NCI-H1930 (cell line): ENCODE measurements at regions not wholly inside any gene's neighbourhood (a gene's known extent, or its start where the extent isn't known, plus 50 kb on each side); places are given as distances from the start of the nearest gene placed in this dataset.
"Not testable (repeated sequence)": the region's sequence is repeated elsewhere in the genome, so short reads cannot be mapped to it uniquely, and the experiment has no call there.

Experiments used
- DNase-seq, 2 experiments: peaks; one replicate each; lab custom pipeline; 2025; lab: John Stamatoyannopoulos, UW

DNA sequence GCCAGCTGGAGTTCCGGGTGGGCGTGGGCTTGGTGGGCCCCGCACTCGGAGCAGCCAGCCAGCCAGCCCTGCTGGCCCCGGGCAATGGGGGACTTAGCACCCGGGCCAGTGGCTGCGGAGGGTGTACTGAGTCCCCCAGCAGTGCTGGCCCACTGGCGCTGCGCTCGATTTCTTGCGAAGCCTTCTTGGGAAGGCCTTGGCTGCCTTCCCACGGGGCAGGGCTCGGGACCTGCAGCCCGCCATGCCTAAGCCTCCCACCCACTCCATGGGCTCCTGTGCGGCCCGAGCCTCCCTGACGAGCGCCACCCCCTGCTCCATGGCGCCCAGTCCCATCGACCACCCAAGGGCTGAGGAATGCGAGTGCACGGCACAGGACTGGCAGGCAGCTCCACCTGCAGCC is 321.6 kb downstream of the SH2D4B start:
- not testable (repeated sequence) for DNase-seq

GRCh38 chr10:80860719-80861118 is 323.0 kb downstream of the SH2D4B start:
- no peak for DNase-seq

GRCh38 chr10:80861882-80862281 is 324.2 kb downstream of the SH2D4B start:
- no peak for DNase-seq

DNA sequence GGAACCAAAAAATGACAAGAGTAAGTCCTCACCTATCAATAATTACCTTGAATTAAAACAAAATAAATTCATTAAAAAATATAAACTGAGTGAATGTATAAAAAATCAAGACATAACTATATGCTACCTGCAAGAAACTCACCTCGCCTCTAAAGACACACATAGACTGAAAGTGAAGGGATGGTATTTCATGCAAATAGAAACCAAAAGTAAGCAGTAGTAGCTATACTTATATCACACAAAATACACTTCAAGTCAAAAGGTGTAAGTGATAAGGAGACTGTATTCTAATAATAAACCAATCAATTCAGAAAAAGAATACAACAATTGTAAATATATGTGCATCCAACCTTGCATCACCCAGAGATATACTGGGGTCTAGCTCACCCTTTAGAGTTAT is 332.6 kb downstream of the SH2D4B start:
- no peak for DNase-seq

- no peak for DNase-seq
Observed at GRCh38 chr10:80871083-80871482, 333.4 kb downstream of the SH2D4B start.

GRCh38 chr10:80878330-80878729 is 340.6 kb downstream of the SH2D4B start:
- DNase-seq, result no peak

GRCh38 chr10:80890146-80890545 is 352.4 kb downstream of the SH2D4B start:
- DNase-seq, result no peak

DNA sequence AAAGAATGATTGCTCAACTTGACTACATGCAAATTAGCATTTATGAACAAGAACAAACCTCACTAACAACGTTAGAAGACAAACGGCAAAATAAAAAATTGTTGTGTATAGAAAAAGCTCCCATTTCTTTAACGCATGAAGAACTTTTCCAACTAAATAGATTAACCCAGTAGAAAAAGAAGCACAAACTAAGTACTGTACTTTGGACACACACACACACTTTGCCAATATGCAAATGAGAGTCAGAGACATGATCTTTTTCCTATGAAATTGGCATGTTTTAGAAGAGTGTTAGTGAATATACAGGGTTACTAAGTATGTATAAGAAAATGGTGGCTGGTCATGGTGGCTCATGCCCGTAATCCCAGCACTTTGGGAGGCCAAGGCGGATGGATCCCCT is 355.6 kb downstream of the SH2D4B start:
- no peak for DNase-seq

GRCh38 chr10:80894311-80894791 is 356.6 kb downstream of the SH2D4B start:
- DNase-seq, result no peak

- no peak for DNase-seq
Observed at GRCh38 chr10:80894797-80895467, 357.2 kb downstream of the SH2D4B start.

DNA sequence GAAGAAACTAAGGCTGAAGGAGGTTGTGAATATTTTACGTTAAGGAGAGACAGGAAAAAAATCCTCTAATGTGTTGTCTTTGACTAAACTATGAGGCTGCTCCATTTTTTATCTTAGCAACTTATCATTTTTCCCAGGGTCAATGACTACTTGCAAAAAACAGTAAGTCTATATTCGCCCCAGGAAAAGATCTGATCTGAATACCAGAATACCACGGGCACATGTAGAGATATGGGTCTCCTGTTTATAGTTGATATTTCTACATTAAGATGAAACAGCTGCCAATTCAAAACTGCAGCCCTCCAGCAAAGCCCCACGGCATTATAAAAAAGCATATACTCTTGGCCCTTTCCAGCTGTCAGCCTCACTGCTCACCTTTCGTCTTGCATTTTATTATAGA is 358.4 kb downstream of the SH2D4B start:
- no peak for DNase-seq

DNA sequence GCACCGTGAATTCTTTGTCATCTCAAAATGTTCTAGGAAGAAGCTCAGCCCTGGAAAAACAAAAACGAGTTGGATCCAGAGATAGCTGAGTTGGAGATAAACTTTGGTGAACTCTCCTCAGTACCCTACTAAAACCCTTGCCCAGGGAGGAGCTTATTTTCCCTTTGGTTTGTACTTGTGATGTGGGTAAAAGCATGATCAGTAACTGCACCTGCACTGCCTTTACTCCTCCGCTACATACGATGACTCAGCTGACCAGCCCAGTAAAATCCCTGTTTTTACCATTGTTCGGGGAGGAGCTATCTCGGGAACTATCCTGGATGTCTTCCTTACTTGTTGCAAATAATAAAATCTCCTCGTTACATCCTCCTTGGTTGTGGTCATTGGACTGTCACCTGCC is 359.3 kb downstream of the SH2D4B start:
- DNase-seq, result no peak

- DNase-seq, result no peak
Observed at GRCh38 chr10:80900661-80901060, 363.0 kb downstream of the SH2D4B start.

DNA sequence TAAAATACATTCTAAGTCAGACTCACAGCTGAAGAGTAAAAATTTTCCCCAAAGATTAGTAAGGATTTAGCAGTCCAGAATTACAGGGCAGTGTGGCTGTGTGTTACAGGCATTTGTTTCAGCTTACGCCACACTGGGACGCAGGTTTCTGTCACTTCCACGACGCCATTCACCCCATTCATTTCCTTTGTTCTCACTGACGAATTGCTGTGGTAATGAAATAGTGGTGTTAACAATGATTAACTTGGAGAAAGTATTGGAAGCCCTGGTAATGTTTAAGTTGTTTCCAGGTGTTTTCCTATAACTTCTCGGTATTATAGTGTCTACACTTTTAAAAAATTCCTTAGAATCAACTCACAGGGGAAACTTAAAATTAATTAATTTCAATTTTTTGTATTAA is 370.9 kb downstream of the SH2D4B start:
- no peak for DNase-seq

GRCh38 chr10:80909254-80909653 is 371.6 kb downstream of the SH2D4B start:
- no peak for DNase-seq

DNA sequence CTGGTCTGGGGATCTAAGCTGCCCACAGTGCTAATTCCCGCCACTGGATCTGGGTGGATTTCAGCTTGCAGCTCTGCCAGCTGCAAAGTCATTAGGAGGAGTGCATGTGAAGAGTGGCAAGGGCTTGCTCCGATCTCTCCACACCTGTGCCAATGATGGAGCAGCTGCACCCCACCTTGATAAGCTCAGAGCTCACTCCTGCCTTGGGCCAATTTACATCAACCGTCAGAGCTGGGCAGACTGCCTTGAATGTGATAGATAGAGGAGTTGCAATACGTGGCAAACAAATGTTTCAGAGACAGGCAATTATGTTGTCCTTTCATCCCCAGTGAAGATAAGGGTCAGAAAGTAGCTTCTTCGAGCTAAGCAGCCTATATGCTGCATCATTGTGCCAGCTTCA is 379.9 kb downstream of the SH2D4B start:
- no peak for DNase-seq

DNA sequence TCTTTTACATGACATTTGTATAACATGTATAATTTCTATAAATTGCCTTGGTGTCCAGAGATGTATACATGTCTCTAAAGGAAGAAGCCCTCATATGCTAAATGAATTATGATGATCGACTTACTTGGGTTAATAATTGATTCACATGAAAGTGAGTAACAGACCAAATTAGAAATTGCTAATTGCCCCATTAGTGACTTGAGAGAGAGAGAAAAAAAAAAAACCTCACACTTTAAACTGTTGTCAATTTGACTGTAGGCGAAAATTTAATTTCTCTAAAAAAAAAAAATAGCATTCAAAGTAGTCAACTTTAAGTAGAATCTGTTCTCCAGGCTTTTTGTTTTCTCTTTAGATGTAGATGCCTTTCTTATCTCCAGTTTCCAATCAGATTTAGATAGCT is 383.3 kb downstream of the SH2D4B start:
- DNase-seq, result no peak

GRCh38 chr10:80924063-80924952 is 386.6 kb downstream of the SH2D4B start:
- DNase-seq, result peak in 1 of 2 experiments; percentile 2

- DNase-seq, result no peak
Observed at GRCh38 chr10:80927419-80928078, 389.8 kb downstream of the SH2D4B start.

DNA sequence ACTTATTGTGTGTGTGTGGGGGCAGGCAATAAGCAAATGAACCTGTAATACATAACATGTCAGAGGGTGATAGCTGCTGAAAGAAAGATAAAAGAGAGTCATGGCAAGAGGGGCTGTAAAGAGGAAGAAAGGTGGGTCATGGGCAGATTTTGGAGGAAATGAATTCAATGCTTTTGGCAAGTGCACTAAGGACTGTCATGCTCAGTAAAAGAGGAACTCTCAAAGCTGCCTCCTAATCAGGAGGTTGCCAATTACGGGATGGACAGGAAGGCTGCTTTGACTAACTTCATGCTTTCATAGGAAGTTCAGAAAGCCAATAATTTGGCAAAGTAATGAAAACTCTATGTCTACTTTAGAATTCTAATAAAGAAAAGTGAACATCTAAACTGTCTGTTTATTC is 401.2 kb downstream of the SH2D4B start:
- DNase-seq, result no peak

DNA sequence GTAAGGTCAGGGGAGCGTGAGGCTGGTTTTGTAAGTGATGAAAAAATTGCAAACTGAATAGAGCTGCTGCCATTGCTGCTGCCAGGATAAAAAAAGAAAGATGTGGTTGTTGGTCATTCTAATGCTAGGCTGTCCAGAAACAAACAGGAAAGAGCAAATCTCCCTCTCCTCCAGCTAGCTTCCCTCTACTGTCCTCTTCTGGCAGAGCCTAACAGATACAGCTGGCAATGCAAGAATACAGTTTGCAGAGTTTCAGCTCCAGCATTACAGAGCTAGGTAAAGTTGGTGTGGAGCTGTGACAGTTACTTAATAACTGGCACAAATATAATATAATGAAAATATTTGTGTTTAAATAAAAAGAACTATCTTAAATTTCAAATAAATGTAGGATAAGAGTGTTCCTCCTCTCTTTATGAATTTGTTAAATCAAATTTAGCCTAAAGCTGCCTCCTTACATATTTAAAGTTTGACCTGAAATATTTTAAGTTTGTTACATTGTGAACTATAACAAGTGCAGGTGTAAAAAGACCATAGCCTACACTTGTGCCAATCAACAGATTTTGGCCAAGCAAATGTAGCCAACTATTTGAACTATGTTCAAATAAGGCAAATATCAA is 407.7 kb downstream of the SH2D4B start:
- no peak for DNase-seq

DNA sequence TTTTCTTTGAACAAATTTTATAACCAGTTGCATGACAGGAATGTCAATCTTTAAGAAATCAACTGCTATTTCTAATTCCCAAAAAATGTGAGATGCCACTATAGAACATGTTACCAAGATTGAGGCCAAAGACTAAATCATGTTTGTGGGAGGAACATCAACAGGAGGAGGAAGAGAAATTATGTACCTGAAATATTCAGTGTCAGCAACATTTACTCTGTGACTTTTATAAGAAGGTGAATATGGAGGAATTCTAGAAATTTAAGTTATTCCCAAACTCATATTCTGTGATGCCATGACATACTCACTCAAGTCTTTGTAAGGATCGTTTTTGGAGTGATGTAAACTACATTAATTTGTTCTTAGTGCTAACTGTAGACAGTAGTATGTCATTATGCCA is 408.4 kb downstream of the SH2D4B start:
- DNase-seq, result no peak
